ENCODE measurements at regions not wholly inside any gene's neighbourhood (a gene's known extent, or its start where the extent isn't known, plus 50 kb on each side); places are given as distances from the start of the nearest gene placed in this dataset.

DNA sequence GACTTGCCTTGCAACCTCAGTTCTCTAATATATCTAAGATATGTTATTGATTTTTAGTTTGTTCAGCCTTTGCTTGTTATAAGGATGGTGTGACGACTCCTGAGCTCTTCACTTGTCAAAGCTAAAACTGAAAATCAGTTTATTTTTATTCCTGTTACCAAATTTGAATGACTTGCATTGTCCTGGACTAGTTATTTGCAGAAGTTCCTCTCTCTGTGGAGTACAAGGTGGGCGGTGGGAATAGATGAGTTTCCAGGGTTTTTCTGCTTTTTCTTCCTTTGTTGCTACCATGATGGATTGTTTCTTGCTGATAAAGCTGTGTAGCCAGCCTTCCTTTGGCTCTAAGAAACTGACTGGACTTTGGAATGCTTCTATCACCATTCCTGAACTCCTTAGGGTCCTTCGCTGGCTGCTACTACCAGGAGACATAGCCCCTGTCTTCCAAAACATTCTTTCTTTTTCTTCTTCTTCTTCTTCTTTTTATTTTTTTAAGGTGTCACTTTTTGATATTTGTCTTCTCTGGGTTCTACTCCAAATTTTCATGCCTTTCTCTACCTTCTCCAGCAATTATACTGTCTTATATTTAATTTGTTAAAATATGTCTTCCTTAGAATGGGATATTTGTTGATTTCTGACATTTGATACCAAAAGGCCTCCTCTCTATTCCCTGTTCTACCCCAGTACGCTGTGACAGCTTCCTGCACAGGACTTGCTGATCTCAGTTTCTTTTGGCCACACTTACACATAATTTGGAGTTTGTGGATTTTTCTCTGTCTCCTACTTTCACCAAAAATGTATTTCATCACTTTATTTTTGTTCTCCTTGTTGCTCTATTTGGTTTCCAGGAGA is 145.1 kb upstream of the THRB start:
- in situ Hi-C loops (cut with HindIII; ENCODE audit: low sequenced_read_pairs), result no loop called here

DNA sequence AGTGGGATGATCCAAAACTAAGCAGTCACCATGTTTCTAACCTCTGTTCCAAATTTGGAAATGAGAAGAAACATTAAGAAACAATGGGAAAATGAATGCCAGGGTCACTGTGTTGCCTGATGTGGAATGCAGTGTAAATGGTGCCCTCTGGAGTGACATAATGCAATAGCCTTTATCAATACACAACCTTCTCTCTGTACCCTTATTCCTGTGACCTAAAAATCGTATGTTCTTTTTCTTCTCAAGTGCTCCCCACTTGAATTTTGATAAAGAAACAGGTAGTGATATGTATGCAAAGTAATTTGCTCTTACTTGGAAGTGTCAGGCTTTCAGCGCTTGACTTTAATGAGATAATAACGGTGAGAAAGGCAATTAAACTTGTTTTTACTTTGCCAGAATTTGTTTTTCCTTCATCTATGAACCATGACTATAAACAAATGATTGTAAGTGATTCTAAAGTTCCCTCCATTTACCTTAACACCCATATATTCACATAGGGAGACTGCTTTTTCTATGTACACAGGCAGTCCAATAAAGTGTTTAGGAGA is 145.8 kb upstream of the THRB start:
- in situ Hi-C loops (cut with HindIII; ENCODE audit: low sequenced_read_pairs), result no loop called here

DNA sequence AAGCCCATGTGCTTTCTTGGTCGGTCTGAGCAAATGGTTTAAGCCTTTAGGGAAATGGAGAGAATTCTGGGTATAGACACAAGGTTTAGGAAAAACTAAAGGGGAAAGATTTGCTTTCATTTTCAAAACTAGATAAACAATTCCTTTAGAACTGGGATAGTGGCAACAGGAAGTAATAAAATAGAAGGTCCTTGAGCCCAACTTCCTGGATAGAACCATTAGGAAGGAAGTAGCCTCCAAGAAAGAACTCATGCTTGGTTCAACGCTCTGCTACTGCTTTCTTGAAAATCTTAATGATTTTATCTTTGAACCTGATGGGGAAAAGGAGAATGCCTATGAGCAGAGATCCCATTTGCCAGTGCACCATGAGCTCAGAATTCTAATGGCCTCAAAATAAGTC is 147.0 kb upstream of the THRB start:
- in situ Hi-C loops (cut with HindIII; ENCODE audit: low sequenced_read_pairs), result no loop called here

DNA sequence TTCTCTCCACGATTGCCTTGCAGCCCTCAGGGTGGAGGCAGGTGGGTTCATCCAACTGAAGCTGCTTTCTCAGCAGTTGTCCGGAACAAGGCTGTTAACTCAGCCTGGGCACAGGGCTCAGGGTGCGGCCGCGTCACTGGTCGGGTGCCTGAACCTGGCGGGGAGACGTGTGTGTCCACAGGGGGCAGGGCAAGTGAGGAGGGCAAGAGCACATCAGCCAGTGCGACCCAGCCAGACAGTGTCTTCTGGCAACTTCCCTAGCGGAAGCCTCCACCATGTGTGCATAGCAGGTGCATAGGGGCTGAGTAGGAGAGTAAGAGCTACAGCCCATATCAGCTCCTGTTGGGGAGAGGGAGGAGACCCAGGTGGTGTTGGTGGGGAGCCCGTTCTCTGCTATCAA is 150.4 kb upstream of the THRB start:
- in situ Hi-C loops (cut with HindIII; ENCODE audit: low sequenced_read_pairs), result no loop called here

DNA sequence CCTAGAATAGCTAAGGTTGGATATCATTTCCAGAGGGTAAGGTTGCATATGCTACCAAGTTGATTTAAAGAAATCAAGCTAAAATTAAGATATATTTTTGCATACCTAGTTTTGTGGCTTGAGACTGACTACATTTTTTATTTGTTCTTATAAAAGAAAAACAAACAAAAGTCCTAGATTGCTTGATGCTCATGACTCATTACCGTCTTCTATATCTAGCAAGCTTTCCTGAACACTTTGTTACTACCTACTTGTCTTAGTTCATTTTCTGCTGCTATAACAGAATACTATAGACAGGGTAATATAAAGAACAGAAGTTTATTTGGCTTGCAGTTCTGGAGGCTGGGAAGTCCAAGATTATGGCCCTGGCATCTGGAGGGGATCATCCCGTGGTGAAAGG is 152.1 kb upstream of the THRB start:
- in situ Hi-C loops (cut with HindIII; ENCODE audit: low sequenced_read_pairs), result no loop called here

DNA sequence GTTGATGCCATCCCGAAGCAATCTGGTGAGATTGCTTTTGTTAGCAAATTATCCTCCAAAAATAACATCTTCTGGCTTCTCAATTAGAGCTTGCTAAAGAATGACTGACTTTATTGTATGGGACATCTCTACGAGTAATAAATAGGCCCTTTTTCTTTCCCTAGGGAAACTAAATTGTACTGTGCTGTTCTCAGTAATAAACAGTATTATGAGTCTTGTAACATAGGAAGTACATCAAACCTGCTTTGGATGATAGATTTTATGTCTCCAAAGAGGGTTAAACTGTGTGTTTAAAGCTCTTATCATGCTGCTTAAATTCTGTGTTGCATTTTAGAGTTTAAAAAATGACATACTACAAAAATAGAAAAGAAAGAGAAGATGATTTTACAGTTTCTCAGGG is 153.4 kb upstream of the THRB start:
- in situ Hi-C loops (cut with HindIII; ENCODE audit: low sequenced_read_pairs), result no loop called here

DNA sequence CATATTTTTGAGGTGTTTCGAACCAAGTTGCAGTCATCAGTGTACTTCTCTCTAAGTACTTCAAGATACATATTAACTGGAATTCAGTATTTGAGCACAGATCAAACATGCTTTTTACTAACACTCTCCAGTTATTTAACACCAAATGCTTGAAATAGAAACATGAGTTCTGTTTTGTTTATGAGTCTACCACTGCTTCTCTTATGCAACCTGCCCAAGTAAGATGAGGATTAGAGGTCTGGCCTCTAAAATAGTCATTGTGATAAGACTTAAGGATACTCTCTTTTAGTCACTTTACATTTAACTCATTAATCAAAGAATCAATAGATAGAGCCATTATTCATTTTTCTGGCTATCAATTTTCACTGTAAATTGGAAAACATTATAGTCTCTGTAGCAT is 156.2 kb upstream of the THRB start:
- in situ Hi-C loops (cut with HindIII; ENCODE audit: low sequenced_read_pairs), result no loop called here

DNA sequence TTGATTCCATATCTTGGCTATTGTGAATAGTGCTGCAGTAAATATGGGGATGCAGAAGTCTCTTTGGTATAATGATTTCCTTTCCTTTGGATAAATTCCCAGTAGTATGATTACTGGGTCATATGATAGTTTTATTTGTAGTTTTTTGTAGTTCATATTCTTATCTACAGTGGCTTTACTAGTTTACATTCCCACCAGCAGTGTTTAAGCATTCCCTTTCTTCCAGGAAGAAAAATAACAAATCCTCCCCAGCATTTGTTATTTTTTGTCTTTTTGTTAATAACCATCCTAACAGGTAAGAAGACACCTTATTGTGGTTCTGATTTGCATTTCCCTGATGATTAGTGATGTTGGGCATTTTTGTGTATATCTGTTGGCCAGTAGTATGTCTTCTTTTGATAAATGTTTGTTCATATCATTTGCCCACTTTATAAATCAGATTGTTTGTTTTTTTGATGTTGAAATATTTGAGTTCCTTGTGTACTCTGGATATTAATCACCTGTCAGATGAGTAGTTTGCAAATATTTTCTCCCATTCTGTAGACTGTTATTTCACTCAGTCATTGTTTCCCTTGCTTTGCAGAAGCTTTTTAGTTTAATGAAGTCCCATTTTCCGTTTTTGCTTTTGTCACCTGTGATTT is 163.3 kb upstream of the THRB start:
- in situ Hi-C loops (cut with HindIII; ENCODE audit: low sequenced_read_pairs), result no loop called here

DNA sequence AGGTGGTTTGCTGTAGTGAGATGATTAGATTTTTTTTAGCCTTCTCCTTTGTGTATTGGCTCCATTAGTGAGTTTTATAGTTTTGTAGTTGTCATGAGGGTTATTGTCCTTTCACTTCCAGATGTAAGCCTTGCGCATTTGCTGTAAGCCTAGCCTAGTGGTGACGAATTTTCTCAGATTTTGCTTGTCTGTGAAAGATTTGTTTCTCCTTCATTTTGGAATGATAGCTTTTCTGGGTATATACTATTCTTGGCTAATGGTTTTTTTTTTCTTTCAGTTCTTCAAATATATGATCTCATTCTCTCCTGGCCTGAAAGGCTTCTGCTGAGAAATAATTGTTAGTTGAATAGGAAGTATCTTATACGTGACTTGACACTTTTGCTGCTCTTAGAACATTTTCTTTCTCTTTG is 166.5 kb upstream of the THRB start:
- in situ Hi-C loops (cut with HindIII; ENCODE audit: low sequenced_read_pairs), result no loop called here

DNA sequence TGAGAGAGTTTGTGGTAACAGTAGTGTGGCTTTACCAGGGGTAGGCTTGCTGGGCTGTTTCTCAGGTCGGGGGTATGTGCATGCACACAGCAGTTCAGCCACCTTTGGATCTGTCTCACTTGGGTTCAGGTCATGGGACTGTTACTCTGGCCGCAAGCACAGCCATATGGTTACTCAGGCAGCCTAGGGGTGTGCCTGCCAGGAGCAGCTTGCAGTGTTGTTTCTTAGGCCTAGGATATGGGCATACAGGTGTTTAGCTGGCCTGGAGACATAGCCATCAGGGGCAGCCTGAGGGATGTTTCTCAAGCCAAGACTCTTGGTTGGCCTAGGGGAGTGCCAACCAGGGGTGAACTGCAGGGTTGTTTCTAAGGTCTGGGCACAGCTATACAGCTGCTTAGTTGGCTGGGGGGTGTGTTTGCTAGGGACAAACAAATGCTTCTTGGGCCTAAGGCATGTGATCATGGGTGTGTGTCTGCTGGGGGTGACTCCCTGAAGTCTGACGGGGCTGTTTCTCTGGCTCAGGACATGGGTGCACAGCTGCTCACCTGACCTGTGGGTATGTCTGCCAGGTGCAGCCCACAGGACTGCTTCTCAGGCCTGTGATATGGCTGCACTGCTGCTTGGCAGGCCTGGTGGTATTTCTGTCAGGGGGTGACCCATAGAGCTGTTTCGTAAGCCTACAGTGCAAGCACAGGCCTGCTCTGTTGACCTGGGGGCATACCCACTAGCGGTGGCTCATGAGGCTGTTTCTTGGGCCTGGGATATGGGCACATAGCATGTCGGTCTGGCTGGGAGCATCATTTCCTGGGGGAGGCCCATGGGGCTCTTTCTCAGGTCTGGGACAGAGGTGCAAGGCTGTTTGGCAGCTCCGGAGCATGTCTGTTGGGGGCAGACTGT is 168.0 kb upstream of the THRB start:
- in situ Hi-C loops (cut with HindIII; ENCODE audit: low sequenced_read_pairs), result no loop called here

DNA sequence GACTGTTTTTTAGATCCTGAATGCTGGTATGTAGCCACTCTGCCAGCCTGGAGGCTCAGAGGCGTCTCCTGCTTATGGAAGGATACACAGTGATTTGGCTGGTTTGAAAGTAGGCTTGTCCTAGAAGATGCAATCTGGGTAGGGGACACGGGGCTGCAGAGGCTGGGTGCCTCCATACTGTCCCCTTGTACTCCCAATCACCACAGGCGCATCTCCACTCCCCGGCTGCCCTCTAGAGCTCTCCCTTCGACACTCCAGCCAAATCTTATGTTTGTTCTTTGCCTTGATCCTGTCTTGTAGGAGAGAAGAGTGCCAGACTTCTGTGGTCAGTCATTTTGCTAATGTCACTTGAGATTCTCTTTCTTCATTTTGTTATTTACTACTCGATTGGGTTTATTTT is 168.8 kb upstream of the THRB start:
- in situ Hi-C loops (cut with HindIII; ENCODE audit: low sequenced_read_pairs), result no loop called here

DNA sequence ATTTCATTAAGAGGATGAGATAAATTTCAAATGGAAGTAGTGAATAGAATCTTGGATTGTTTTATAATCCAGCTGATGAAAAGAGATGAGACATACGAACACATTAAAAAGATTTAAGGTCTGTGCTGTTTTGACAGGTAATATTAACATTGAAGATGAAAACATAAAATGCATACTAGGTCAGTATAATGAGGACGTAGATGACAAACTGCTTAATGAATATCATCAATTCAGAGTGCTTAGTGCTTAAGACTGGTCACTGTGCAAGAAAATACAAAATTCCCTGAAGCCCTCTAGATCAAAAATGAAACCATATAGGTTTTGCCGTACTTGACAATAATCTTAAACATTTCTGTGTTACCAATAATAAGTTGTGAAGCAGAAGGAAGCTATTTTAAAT is 173.4 kb upstream of the THRB start:
- in situ Hi-C loops (cut with HindIII; ENCODE audit: low sequenced_read_pairs), result no loop called here

DNA sequence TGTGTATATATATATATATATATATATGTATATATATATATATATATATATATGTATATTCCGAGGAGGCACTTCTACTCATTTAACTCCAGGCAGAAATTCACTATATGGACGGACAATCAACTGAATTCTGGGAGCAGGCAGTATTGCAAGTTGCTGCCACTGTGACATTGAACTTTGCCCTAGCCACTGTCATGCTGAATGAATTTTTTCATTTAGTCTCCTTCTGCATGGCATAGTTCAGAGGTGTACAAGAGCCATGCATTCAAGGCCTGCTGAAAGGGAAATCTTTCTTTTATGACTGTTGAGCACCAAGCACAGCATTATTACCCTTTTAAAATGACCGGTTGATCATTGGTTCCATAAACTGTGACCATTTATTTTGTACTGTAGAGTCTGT is 176.2 kb upstream of the THRB start:
- in situ Hi-C loops (cut with HindIII; ENCODE audit: low sequenced_read_pairs), result no loop called here

DNA sequence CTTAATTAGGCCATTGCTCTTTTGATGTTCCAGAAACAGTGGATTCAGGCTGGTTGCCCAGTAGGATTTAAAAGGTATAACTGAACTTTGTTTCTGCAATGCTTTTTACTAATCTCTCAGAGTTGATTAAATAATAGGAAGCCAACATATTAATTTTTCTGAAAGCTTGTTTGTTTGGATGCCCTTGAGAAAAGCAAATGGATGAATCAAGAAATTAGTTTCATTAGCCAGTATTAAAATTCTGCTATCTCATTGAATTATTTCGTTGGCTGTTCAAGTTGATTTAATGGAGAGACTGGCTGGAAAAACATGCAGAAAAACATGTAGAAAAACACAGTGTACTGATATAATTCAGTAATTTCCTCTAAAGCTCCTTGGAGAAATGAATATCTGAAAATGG is 178.9 kb upstream of the THRB start:
- in situ Hi-C loops (cut with HindIII; ENCODE audit: low sequenced_read_pairs), result no loop called here

DNA sequence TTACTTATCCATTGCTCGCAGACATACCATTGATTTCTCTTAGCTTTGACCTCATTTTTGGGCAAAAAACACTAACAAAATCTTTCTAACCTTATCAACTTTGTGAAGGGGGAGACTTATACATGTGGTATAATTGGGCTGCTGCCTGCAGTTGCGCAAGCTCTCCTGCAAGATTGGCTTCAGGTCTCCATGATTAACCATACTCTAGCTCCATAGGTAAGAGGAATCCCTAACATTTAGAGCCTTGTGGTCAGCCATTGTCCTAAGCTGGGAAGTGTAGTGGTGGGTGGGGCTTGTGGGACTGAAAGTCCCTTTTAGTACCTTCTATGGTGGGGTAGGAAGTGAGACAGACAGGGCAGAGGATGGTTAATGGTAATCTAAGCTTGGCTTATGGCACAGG is 179.6 kb upstream of the THRB start:
- in situ Hi-C loops (cut with HindIII; ENCODE audit: low sequenced_read_pairs), result no loop called here

DNA sequence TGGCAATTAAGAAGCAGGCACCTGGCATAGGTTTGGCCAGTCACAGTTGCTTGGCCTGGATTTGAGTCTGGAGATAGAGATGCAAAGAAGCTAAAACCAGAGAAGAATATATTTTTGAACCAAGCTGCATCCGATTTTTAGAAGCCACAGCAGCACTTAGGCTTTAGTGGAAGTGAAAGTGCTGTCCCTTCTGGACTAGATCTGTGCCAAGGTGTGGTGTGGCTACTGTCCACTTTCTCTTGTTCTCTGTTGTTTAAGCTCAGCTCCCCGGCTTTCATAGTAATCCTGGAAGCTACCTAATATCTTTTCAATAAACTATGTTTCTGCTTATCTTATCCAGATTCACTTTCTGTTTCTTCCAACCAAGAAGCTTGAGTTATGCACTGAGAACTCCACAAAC is 183.4 kb upstream of the THRB start:
- in situ Hi-C loops (cut with HindIII; ENCODE audit: low sequenced_read_pairs), result no loop called here

DNA sequence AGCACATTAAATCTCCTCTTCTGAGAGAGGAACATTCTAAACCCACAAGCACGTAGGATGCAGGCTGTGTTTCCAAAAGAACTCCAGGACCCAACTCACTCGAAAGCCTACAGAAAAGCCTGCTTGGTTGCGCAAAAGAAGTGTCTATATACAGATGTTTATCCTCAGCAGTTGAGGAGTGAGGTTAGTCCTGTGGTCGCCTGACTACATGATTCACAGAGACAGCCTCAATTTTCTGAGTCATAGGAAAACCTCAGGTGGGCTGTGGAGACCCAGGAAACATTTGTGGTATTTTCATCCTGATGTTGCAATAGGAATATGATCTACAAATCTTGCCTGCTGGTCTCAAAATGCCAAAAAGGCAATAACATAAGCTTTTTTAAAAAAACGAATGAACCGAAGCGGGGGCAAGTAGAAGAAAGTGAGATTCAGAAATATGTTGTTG is 183.8 kb upstream of the THRB start:
- in situ Hi-C loops (cut with HindIII; ENCODE audit: low sequenced_read_pairs), result no loop called here

DNA sequence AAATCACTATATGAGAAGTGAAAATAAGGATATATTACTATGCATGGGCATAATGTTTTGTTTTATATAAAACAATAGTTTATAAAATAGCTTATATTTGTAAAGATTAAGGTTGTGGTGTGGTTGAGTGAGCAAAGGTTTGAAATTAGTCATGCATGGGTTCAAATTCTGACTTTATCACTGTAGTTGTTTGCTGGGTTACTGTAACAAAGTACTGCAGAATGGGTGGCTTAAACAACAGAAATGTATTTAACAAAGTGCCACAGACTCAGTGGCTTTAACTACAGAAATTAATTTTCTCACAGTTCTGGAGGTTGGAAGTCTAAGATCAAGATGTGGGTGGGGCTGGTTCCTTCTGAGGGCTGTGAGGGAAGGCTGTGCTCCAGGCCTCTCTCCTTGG is 184.8 kb upstream of the THRB start:
- in situ Hi-C loops (cut with HindIII; ENCODE audit: low sequenced_read_pairs), result no loop called here

DNA sequence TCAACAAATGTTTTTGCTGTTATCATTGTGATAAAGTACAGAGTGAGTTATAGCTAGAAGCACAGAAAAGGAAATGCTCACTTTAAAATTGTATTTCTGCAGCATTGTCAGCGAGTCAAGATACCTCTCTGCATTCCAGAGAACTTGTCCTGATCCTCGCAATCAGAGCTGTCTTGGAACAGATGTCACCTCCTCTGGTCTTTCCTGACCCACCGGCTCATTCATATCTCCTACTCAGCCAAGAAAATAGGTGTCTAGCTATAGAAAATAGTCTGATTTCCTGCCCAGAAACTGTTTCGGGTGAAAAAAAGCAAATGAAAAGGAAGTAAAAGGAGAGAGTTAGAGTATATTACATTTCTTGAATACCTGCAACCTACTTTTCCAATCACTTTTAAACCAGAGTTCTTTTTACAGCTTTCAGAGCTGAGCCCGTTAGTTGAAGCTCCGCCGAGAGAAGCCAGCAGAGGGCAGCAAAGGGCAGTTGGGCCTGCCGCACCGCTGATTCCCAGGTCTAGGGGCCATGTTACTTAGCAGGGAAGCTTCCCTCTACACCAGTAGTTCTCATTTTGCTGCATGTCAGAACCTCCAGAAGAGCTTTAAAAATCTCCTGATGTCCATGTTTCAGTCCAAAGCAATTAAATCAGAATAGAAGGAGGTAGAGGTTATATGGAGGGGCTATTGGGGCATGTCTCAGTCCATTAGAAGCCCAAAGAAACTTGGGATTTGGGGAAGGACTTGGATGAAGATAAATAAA is 185.7 kb upstream of the THRB start:
- in situ Hi-C loops (cut with HindIII; ENCODE audit: low sequenced_read_pairs), result no loop called here

DNA sequence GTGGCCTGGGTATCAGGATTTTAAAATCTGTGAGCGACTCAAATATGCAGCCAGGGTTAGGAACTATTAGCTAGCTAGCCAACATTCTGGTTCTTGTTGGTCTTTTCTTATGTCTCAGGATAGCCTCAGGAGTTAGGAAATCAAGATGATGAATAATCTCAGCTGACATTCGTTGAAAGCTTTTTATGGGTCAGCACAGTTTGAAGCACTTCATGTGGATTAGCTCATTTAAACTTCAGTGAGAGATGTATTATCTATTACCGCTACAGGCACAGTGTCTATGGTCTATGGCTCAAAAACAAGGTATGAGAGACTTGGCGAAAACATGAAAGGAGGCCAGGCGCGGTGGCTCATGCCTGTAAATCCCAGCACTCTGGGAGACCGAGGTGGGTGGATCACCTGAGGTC is 187.5 kb upstream of the THRB start:
- in situ Hi-C loops (cut with HindIII; ENCODE audit: low sequenced_read_pairs), result no loop called here

DNA sequence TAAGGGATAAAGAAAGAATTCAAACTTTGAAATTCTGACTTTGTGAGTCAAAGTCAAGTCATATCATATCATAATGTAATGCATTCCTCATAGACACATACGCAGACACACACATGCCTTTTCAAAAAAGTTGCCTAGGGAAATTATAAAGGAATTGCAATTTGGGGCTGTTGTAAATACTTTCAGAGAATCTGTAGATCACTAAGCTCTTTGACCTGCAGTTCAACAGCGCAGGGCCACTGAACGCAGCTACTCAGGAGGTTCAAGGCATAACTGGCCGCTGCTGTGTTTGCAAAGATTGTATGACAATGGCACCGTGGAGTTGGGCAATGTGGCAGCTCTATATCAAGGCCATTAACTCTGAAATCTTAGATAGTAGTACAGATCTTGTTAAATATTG is 188.4 kb upstream of the THRB start:
- in situ Hi-C loops (cut with HindIII; ENCODE audit: low sequenced_read_pairs), result no loop called here

Measured in endothelial cell of hepatic sinusoid (primary cell).